GM23338 (cell line): ENCODE measurements at regions not wholly inside any gene's neighbourhood (a gene's known extent, or its start where the extent isn't known, plus 50 kb on each side); places are given as distances from the start of the nearest gene placed in this dataset.

Experiments used
- ATAC-seq: fragments of 200-7000 bp; cut with Tn5 transposase; 3 replicates; pipeline ENCODE4 v1.9.1; 2020
- DNase-seq: peaks from one replicate; pipeline ENCODE4 v3.0.0-alpha.2; 2015; ENCODE audit warnings: low spot score
- H2AFZ ChIP-seq: fragments of 200-600 bp; sonication (generic); 2 replicates; pipeline ENCODE4 v1.8.0; 2016; ENCODE audit warnings: antibody characterized with exemption, mild to moderate bottlenecking, moderate library complexity
- H3F3A ChIP-seq: fragments of 200-600 bp; sonication (generic); replicated peaks from 2 replicates; pipeline ENCODE4 v1.8.0; 2017; ENCODE audit warnings: antibody characterized with exemption, mixed run types, low read depth
- H3K27ac ChIP-seq: fragments of 200-600 bp; sonication (generic); 2 replicates; pipeline ENCODE4 v1.6.1; 2016; ENCODE audit warnings: low read depth
- H3K27me3 ChIP-seq: fragments of 200-600 bp; sonication (generic); 2 replicates; pipeline ENCODE4 v1.8.0; 2016; ENCODE audit warnings: mild to moderate bottlenecking, mixed run types, moderate library complexity; ENCODE audit not compliant: insufficient read depth
- H3K36me3 ChIP-seq: fragments of 200-600 bp; sonication (generic); 2 replicates; pipeline ENCODE4 v1.8.0; 2016; ENCODE audit warnings: mild to moderate bottlenecking; ENCODE audit not compliant: insufficient read depth
- H3K4me1 ChIP-seq: fragments of 200-600 bp; sonication (generic); 2 replicates; pipeline ENCODE4 v1.8.0; 2016; ENCODE audit warnings: mild to moderate bottlenecking, moderate library complexity; ENCODE audit not compliant: insufficient read depth
- H3K4me2 ChIP-seq: fragments of 200-600 bp; sonication (generic); 2 replicates; pipeline ENCODE4 v1.7.1; 2017; ENCODE audit warnings: mixed run types
- H3K4me3 ChIP-seq: fragments of 200-600 bp; sonication (generic); 2 replicates; pipeline ENCODE4 v1.6.1; 2016; ENCODE audit warnings: mixed run types
- H3K79me2 ChIP-seq: fragments of 200-600 bp; sonication (generic); replicated peaks from 2 replicates; pipeline ENCODE4 v1.8.0; 2017; ENCODE audit warnings: mild to moderate bottlenecking; ENCODE audit not compliant: insufficient read depth
- H3K9me2 ChIP-seq: fragments of 200-600 bp; sonication (generic); 2 replicates; pipeline ENCODE4 v1.8.0; 2017; ENCODE audit not compliant: insufficient read depth
- H4K20me1 ChIP-seq: fragments of 200-600 bp; sonication (generic); replicated peaks from 2 replicates; pipeline ENCODE4 v1.8.0; 2017; ENCODE audit warnings: mild to moderate bottlenecking; ENCODE audit not compliant: insufficient read depth
- H3K27ac Mint-ChIP-seq: 2 replicates; pipeline ENCODE4 v1.8.0; 2020; ENCODE audit warnings: inconsistent platforms, mild to moderate bottlenecking, moderate library complexity, mixed read lengths
- H3K27me3 Mint-ChIP-seq: 3 replicates; pipeline ENCODE4 v1.8.0; 2022; ENCODE audit warnings: low read depth, mild to moderate bottlenecking, moderate library complexity, mixed read lengths, inconsistent platforms; ENCODE audit not compliant: insufficient read depth, poor library complexity
- H3K36me3 Mint-ChIP-seq: 3 replicates; pipeline ENCODE4 v1.8.0; 2021; ENCODE audit warnings: low read depth, mild to moderate bottlenecking, inconsistent platforms, moderate library complexity, mixed read lengths
- H3K4me1 Mint-ChIP-seq: 3 replicates; pipeline ENCODE4 v1.8.0; 2020; ENCODE audit warnings: mild to moderate bottlenecking, inconsistent platforms, mixed read lengths
- H3K4me3 Mint-ChIP-seq: 3 replicates; pipeline ENCODE4 v1.8.0; 2021; ENCODE audit warnings: moderate library complexity, mild to moderate bottlenecking, inconsistent platforms, mixed read lengths
- H3K9me3 Mint-ChIP-seq: 3 replicates; pipeline ENCODE4 v1.8.0; 2020; ENCODE audit warnings: moderate library complexity, mild to moderate bottlenecking, inconsistent platforms, mixed read lengths
- JUNB ChIP-seq: IDR thresholded peaks from one replicate; pipeline ENCODE4 v1.6.1; 2016; ENCODE audit warnings: antibody characterized with exemption; ENCODE audit not compliant: unreplicated experiment
- NANOG ChIP-seq: IDR thresholded peaks from 2 replicates; pipeline ENCODE4 v1.6.1; 2016; ENCODE audit warnings: antibody characterized with exemption, borderline replicate concordance
- STAT1 ChIP-seq: IDR thresholded peaks from one replicate; pipeline ENCODE4 v1.6.1; 2016; ENCODE audit warnings: antibody characterized with exemption; ENCODE audit not compliant: unreplicated experiment
- TF ChIP-seq, protein P1 (sequence below): IDR thresholded peaks from one replicate; pipeline ENCODE4 v1.6.1; 2018; ENCODE audit warnings: antibody characterized with exemption; ENCODE audit not compliant: unreplicated experiment

DNA sequence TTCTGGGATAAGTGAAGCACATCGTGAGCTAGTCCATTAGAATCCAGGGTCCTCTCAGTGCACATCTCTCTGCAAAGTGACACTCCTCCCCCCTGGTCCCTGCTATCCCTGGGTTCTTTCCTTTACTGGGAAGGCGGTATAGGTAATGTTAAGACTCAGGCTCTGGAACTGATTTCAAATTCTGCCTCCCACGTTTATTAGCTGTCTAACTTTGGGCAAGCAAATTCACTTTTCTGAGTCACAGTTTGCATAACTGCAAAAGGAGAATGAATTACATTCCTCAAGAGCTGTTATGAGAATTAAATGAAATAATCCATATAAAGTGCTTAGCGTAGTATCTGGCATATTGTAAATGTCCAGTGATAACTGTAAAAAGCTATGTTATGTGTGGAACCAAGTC lies 168.1 kb upstream of the LRRN1 start:
- Histone ChIP-seq H3K4me3 (no peak overlapping the region), H3K4me1 (no peaks in the 10 kb centered on the region), H3K27me3 (no peaks in the 10 kb centered on the region), H3K27ac (no peak overlapping the region), H2AFZ (no peak overlapping the region), H3F3A (no peaks in the 10 kb centered on the region), H3K36me3 (no peaks in the 10 kb centered on the region), H4K20me1 (no peaks in the 10 kb centered on the region), H3K9me2 (no peaks in the 10 kb centered on the region), H3K79me2 (no peaks in the 10 kb centered on the region), H3K4me2 (no peak overlapping the region)
- DNase-seq, result no peak
- H3K27ac Mint-ChIP-seq, result no peak overlapping the region
- no peak for TF ChIP-seq STAT1
- TF ChIP-seq, protein P1, sequence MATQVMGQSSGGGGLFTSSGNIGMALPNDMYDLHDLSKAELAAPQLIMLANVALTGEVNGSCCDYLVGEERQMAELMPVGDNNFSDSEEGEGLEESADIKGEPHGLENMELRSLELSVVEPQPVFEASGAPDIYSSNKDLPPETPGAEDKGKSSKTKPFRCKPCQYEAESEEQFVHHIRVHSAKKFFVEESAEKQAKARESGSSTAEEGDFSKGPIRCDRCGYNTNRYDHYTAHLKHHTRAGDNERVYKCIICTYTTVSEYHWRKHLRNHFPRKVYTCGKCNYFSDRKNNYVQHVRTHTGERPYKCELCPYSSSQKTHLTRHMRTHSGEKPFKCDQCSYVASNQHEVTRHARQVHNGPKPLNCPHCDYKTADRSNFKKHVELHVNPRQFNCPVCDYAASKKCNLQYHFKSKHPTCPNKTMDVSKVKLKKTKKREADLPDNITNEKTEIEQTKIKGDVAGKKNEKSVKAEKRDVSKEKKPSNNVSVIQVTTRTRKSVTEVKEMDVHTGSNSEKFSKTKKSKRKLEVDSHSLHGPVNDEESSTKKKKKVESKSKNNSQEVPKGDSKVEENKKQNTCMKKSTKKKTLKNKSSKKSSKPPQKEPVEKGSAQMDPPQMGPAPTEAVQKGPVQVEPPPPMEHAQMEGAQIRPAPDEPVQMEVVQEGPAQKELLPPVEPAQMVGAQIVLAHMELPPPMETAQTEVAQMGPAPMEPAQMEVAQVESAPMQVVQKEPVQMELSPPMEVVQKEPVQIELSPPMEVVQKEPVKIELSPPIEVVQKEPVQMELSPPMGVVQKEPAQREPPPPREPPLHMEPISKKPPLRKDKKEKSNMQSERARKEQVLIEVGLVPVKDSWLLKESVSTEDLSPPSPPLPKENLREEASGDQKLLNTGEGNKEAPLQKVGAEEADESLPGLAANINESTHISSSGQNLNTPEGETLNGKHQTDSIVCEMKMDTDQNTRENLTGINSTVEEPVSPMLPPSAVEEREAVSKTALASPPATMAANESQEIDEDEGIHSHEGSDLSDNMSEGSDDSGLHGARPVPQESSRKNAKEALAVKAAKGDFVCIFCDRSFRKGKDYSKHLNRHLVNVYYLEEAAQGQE, result no peak
- TF ChIP-seq NANOG, result no peak
- H3K4me3 Mint-ChIP-seq, result no peak overlapping the region
- no peak for ATAC-seq
- H3K27me3 Mint-ChIP-seq, result peaks cover 3% of the 10 kb centered on the region
- peaks cover 16% of the 10 kb centered on the region; the same call in 2 of the 3 replicates for H3K36me3 Mint-ChIP-seq
- no peaks in the 10 kb centered on the region for H3K4me1 Mint-ChIP-seq
- H3K9me3 Mint-ChIP-seq, result peaks cover 90% of the 10 kb centered on the region

DNA sequence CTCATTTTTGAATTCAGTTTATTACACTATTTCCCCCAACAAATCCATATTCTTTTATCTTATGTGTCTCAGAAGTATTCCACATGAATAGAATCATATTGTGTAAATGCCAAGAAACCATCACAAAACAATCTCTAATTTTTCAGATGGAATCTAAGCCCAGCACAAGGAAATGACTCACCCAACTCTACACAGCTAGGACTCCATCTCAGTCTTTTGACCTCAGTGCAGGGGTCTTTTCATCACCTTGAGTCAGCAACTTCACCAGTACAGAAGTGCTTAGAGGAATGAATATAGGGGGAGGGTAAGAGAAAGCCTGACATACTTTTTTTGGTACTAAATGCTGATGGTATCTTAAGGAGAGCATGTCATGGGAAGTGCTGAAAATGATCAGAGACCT lies 169.3 kb upstream of the LRRN1 start:
- no peaks in the 10 kb centered on the region for H3K79me2 ChIP-seq
- H3K36me3 ChIP-seq, result no peaks in the 10 kb centered on the region
- Mint-ChIP-seq H3K4me3 (no peak overlapping the region), H3K36me3 (peaks cover 16% of the 10 kb centered on the region; the same call in 2 of the 3 replicates), H3K9me3 (peaks cover 88% of the 10 kb centered on the region), H3K27ac (no peak overlapping the region), H3K27me3 (peaks cover 3% of the 10 kb centered on the region), H3K4me1 (no peaks in the 10 kb centered on the region)
- no peaks in the 10 kb centered on the region for H4K20me1 ChIP-seq
- H3K4me1 ChIP-seq, result no peaks in the 10 kb centered on the region
- no peaks in the 10 kb centered on the region for H3F3A ChIP-seq
- DNase-seq (no peak), ATAC-seq (no peak)
- H3K4me3 ChIP-seq, result no peak overlapping the region
- H3K9me2 ChIP-seq, result no peaks in the 10 kb centered on the region
- H3K27ac ChIP-seq, result no peak overlapping the region
- TF ChIP-seq, protein P1, result no peak
- TF ChIP-seq JUNB, result no peak
- no peaks in the 10 kb centered on the region for H3K27me3 ChIP-seq
- H3K4me2 ChIP-seq, result no peak overlapping the region
- no peak overlapping the region for H2AFZ ChIP-seq
